ENCODE measurements at regions not wholly inside any gene's neighbourhood (a gene's known extent, or its start where the extent isn't known, plus 50 kb on each side); places are given as distances from the start of the nearest gene placed in this dataset.

GRCh38 chr16:85999778-86000177, 100.8 kb downstream of the IRF8 start:
- DNase-seq (ENCODE audit: low spot score) (no peak), ATAC-seq (ENCODE audit: insufficient number of reproducible peaks, low FRiP score, low read depth) (no peak)
- no peaks in the 10 kb centered on the region for H3K36me3 ChIP-seq
- H3K27me3 ChIP-seq (replicated peaks; ENCODE audit: insufficient read depth), result no peaks in the 10 kb centered on the region
- H3K9me3 ChIP-seq, result no peaks in the 10 kb centered on the region
- no peak overlapping the region for H3K4me3 ChIP-seq
- H3K4me1 ChIP-seq (ENCODE audit: control insufficient read depth in 1 of 2, low read depth in 2 of 2), result no peaks in the 10 kb centered on the region
- no peak for TF ChIP-seq CTCF (IDR thresholded peaks at IDR 0.05)
- no peak overlapping the region for H3K27ac ChIP-seq

- Histone ChIP-seq H3K27me3 (replicated peaks; ENCODE audit: insufficient read depth) (no peaks in the 10 kb centered on the region), H3K36me3 (no peaks in the 10 kb centered on the region), H3K4me3 (no peak overlapping the region), H3K27ac (no peak overlapping the region), H3K9me3 (no peaks in the 10 kb centered on the region), H3K4me1 (ENCODE audit: control insufficient read depth in 1 of 2, low read depth in 2 of 2) (no peaks in the 10 kb centered on the region)
- no peak for DNase-seq (ENCODE audit: low spot score)
- no peak for TF ChIP-seq CTCF (IDR thresholded peaks at IDR 0.05)
- ATAC-seq (ENCODE audit: insufficient number of reproducible peaks, low FRiP score, low read depth), result no peak
Measured at GRCh38 chr16:86002178-86002900, 103.4 kb downstream of the IRF8 start.

GRCh38 chr16:86007524-86007923, 108.6 kb downstream of the IRF8 start:
- DNase-seq (ENCODE audit: low spot score), result no peak
- no peak overlapping the region for H3K27ac ChIP-seq
- H3K4me1 ChIP-seq (ENCODE audit: control insufficient read depth in 1 of 2, low read depth in 2 of 2), result no peaks in the 10 kb centered on the region
- no peaks in the 10 kb centered on the region for H3K9me3 ChIP-seq
- H3K36me3 ChIP-seq, result no peaks in the 10 kb centered on the region
- TF ChIP-seq CTCF (IDR thresholded peaks at IDR 0.05), result no peak
- no peak overlapping the region for H3K4me3 ChIP-seq
- no peak for ATAC-seq (ENCODE audit: insufficient number of reproducible peaks, low FRiP score, low read depth)
- peaks cover 3% of the 10 kb centered on the region for H3K27me3 ChIP-seq (replicated peaks; ENCODE audit: insufficient read depth)

GRCh38 chr16:86010680-86011141, 111.7 kb downstream of the IRF8 start:
- DNase-seq (ENCODE audit: low spot score), result no peak
- H3K4me1 ChIP-seq (ENCODE audit: control insufficient read depth in 1 of 2, low read depth in 2 of 2), result no peaks in the 10 kb centered on the region
- H3K27me3 ChIP-seq (replicated peaks; ENCODE audit: insufficient read depth), result peaks cover 3% of the 10 kb centered on the region
- no peaks in the 10 kb centered on the region for H3K9me3 ChIP-seq
- no peaks in the 10 kb centered on the region for H3K36me3 ChIP-seq
- TF ChIP-seq CTCF (IDR thresholded peaks at IDR 0.05), result no peak
- no peak overlapping the region for H3K4me3 ChIP-seq
- H3K27ac ChIP-seq, result no peak overlapping the region
- no peak for ATAC-seq (ENCODE audit: insufficient number of reproducible peaks, low FRiP score, low read depth)

GRCh38 chr16:86011532-86011931, 112.6 kb downstream of the IRF8 start:
- Histone ChIP-seq H3K9me3 (no peaks in the 10 kb centered on the region), H3K27me3 (replicated peaks; ENCODE audit: insufficient read depth) (peaks cover 3% of the 10 kb centered on the region), H3K36me3 (no peaks in the 10 kb centered on the region), H3K4me1 (ENCODE audit: control insufficient read depth in 1 of 2, low read depth in 2 of 2) (no peaks in the 10 kb centered on the region), H3K4me3 (no peak overlapping the region), H3K27ac (no peak overlapping the region)
- no peak for TF ChIP-seq CTCF (IDR thresholded peaks at IDR 0.05)
- ATAC-seq (ENCODE audit: insufficient number of reproducible peaks, low FRiP score, low read depth) (no peak), DNase-seq (ENCODE audit: low spot score) (no peak)
